Vagina (tissue), 2 donors: ENCODE measurements at regions not wholly inside any gene's neighbourhood (a gene's known extent, or its start where the extent isn't known, plus 50 kb on each side); places are given as distances from the start of the nearest gene placed in this dataset.

Experiments used
- CTCF ChIP-seq, 3 experiments: fragments of 450-650 bp in 2 of 3; fragments of 200-600 bp in 1 of 3; sonication (generic) in 1 of 3; IDR thresholded peaks; one replicate each; pipeline ENCODE4 v1.5.1; 2017 to 2019; ENCODE audit warnings: antibody characterized with exemption in 3 of 3, mild to moderate bottlenecking in 2 of 3, moderate library complexity in 2 of 3
- POLR2AphosphoS5 ChIP-seq, 2 donors: sonication (generic); formaldehyde crosslinking; IDR thresholded peaks; one replicate each; pipeline ENCODE4 v1.9.0; 2017; ENCODE audit warnings: antibody characterized with exemption in 2 of 2, mild to moderate bottlenecking in 2 of 2, low read depth in 1 of 2; ENCODE audit not compliant: insufficient read depth in 1 of 2

- TF ChIP-seq CTCF (IDR thresholded peaks at IDR 0.05) (no peak), POLR2AphosphoS5 (IDR thresholded peaks at IDR 0.05; ENCODE audit: insufficient read depth in 1 of 2, low read depth in 1 of 2) (no peak)
Observed at GRCh38 chr6:4624726-4625125, 151.5 kb upstream of the CDYL start.
